ENCODE measurements at regions not wholly inside any gene's neighbourhood (a gene's known extent, or its start where the extent isn't known, plus 50 kb on each side); places are given as distances from the start of the nearest gene placed in this dataset.
A peak's percentile ranks its signal among the peaks of the same experiment; 100 is the strongest.

- TF ChIP-seq, protein P1, sequence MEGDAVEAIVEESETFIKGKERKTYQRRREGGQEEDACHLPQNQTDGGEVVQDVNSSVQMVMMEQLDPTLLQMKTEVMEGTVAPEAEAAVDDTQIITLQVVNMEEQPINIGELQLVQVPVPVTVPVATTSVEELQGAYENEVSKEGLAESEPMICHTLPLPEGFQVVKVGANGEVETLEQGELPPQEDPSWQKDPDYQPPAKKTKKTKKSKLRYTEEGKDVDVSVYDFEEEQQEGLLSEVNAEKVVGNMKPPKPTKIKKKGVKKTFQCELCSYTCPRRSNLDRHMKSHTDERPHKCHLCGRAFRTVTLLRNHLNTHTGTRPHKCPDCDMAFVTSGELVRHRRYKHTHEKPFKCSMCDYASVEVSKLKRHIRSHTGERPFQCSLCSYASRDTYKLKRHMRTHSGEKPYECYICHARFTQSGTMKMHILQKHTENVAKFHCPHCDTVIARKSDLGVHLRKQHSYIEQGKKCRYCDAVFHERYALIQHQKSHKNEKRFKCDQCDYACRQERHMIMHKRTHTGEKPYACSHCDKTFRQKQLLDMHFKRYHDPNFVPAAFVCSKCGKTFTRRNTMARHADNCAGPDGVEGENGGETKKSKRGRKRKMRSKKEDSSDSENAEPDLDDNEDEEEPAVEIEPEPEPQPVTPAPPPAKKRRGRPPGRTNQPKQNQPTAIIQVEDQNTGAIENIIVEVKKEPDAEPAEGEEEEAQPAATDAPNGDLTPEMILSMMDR (IDR thresholded peaks at IDR 0.05; ENCODE audit: insufficient read depth, missing control alignments), result no peak
- FAIRE-seq, result no peak
- no peak for DNase-seq (ENCODE audit: insufficient read length, low spot score)
These were observed 130.1 kb upstream of the MTHFD1L start for GRCh38 chr6:150735341-150735851.

DNA sequence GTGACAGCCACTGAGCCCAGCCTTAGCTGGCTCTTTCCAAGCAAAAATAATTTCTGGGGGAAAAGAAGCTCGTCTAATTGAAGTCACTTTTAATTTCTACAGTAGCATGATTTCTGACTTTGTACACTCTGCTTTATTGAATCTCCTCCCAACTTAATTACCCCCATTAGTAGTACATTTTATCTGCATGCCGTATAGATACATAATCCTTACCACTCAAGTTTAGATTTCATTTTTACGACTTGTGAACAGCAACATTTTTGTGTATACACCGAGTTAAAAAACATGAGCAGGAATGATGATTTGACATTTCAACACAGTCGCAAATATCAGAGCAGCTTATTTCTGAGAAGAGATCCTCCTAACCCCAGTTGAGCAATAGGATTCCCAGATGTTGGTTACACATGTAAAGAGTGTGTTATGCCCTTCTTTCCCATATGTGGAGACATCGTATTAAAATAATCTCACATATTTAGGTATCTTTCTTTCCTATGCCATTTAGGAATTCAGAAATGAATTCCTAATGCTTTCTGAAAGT lies 127.3 kb upstream of the MTHFD1L start:
- DNase-seq (ENCODE audit: insufficient read length, low spot score) (no peak), FAIRE-seq (no peak)
- TF ChIP-seq, protein P1 (IDR thresholded peaks at IDR 0.05; ENCODE audit: insufficient read depth, missing control alignments), result no peak

GRCh38 chr6:150739711-150740349 lies 125.7 kb upstream of the MTHFD1L start:
- TF ChIP-seq, protein P1 (IDR thresholded peaks at IDR 0.05; ENCODE audit: insufficient read depth, missing control alignments), result no peak
- no peak for DNase-seq (ENCODE audit: insufficient read length, low spot score)
- FAIRE-seq, result no peak

- TF ChIP-seq, protein P1 (IDR thresholded peaks at IDR 0.05; ENCODE audit: insufficient read depth, missing control alignments), result no peak
- FAIRE-seq (no peak), DNase-seq (ENCODE audit: insufficient read length, low spot score) (no peak)
These were observed 125.0 kb upstream of the MTHFD1L start for GRCh38 chr6:150740453-150740852.

DNA sequence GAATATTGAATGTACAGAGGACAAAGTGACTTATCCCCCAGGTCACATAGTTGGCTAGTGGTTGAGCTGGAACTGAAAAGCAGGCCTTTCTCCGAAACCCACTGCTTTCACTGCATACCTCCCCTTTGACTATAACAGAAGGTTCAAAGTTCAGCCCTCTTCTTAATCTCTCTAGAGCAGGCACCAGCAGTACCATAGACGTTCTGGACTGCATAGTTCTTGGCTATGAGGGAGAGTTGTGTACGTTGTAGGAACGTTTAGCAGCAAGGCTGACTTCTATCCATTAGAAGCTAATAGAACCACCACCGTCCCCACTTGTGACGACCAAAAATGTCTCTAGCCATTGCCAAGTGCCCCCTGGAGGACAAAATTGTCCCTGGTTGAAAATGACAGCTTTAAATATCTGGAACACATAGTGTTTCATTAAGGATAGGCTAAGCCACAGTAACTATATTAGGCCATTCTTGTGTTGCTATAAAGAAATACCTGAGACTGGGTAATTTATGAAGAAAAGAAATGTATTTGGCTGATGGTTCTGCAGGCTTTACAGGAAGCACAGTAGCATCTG lies 123.8 kb upstream of the MTHFD1L start:
- FAIRE-seq (no peak), DNase-seq (ENCODE audit: insufficient read length, low spot score) (no peak)
- TF ChIP-seq, protein P1 (IDR thresholded peaks at IDR 0.05; ENCODE audit: insufficient read depth, missing control alignments), result peak; percentile 16

DNA sequence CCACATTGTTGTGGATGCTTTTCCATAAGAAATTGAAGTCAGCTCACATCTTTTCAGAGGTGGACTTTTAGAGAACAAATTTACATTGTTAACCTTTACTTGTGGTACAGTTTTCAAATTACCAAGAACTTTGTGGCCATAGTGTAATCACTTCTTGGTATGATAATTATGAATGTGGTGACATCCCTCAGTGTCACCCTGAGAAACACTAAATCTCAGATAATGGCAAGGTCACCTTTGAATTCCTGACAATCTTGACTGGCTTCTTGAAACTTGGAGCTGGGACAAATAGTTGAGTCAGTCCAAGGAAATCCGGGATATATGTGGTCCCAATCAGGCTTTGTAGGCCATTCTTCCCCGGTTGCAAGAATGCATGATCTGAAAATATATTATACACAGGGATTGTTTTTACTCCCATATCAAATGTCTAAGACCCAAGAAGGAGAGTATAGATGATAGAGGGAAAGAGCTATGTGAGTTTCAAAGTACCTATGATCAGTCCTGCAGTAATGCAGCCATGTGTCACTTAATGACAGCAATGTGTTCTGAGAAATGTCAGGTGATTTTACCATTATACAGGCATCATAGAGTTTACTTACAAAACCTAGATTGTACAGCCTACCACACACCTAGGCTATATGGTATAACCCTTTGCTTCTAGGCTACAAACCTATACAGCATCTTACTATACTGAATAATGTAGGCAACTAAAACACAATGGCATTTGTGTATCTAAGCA lies 120.8 kb upstream of the MTHFD1L start:
- TF ChIP-seq, protein P1 (IDR thresholded peaks at IDR 0.05; ENCODE audit: insufficient read depth, missing control alignments), result no peak
- DNase-seq (ENCODE audit: insufficient read length, low spot score) (no peak), FAIRE-seq (no peak)

Measured in D721Med (cell line).